HEK293T (cell line): ENCODE measurements at regions not wholly inside any gene's neighbourhood (a gene's known extent, or its start where the extent isn't known, plus 50 kb on each side); places are given as distances from the start of the nearest gene placed in this dataset.

ENCODE experiments used
- ARNT ChIP-seq: fragments of 450-650 bp; IDR thresholded peaks from 2 replicates; pipeline ENCODE4 v1.6.1; 2017; ENCODE audit warnings: mild to moderate bottlenecking
- BHLHE40 ChIP-seq: fragments of 450-650 bp; IDR thresholded peaks from 2 replicates; pipeline ENCODE4 v1.6.1; 2016; ENCODE audit warnings: mild to moderate bottlenecking, moderate library complexity, borderline replicate concordance
- FOXK2 ChIP-seq: fragments of 450-650 bp; IDR thresholded peaks from 2 replicates; pipeline ENCODE4 v1.6.1; 2016; ENCODE audit warnings: mild to moderate bottlenecking

GRCh38 chr4:126958482-126958881 lies 674.3 kb upstream of the INTU start:
- TF ChIP-seq BHLHE40 (no peak), FOXK2 (no peak), ARNT (no peak)
